CD14-positive monocyte (primary cell): ENCODE measurements at regions not wholly inside any gene's neighbourhood (a gene's known extent, or its start where the extent isn't known, plus 50 kb on each side); places are given as distances from the start of the nearest gene placed in this dataset.

Experiments used
- DNase-seq, 3 donors: peaks; one replicate each; pipeline ENCODE4 v3.0.0-alpha.2; 2011 to 2022
- H2AFZ ChIP-seq: 2 replicates; pipeline ENCODE4 v1.6.0; 2012; ENCODE audit warnings: mild to moderate bottlenecking, low read depth, low read length, inconsistent platforms; ENCODE audit not compliant: insufficient read depth, poor library complexity, severe bottlenecking
- H3K27ac ChIP-seq, 2 donors: 1 replicate in 1 of 2; 2 replicates in 1 of 2; pipeline ENCODE4 v1.5.1; 2012 to 2013; ENCODE audit warnings: low read length in 2 of 2, control low read depth in 1 of 2, inconsistent platforms in 1 of 2, low read depth in 1 of 2, mild to moderate bottlenecking in 1 of 2
- H3K27me3 ChIP-seq, 2 donors: one replicate each; pipeline versions ENCODE4 v1.6.0 to v1.6.1; 2011 to 2013; ENCODE audit warnings: low read length in 2 of 2; ENCODE audit not compliant: control insufficient read depth in 2 of 2, insufficient read depth in 2 of 2
- H3K36me3 ChIP-seq, 2 donors: replicated peaks in 1 of 2; 1 replicate in 1 of 2; 2 replicates in 1 of 2; pipeline versions ENCODE4 v1.5.1 to v1.6.1; 2012 to 2013; ENCODE audit warnings: low read length in 2 of 2, control low read depth in 1 of 2, inconsistent platforms in 1 of 2, mild to moderate bottlenecking in 1 of 2; ENCODE audit not compliant: insufficient read depth in 2 of 2, control insufficient read depth in 1 of 2
- H3K4me1 ChIP-seq, 2 donors: 1 replicate in 1 of 2; 2 replicates in 1 of 2; pipeline versions ENCODE4 v1.5.1 to v1.6.1; 2012 to 2013; ENCODE audit warnings: low read length in 2 of 2, control low read depth in 1 of 2, inconsistent platforms in 1 of 2, mild to moderate bottlenecking in 1 of 2, moderate library complexity in 1 of 2; ENCODE audit not compliant: insufficient read depth in 2 of 2, control insufficient read depth in 1 of 2
- H3K4me2 ChIP-seq: replicated peaks from 2 replicates; pipeline ENCODE3; 2012; ENCODE audit warnings: low read length, moderate library complexity, mild to moderate bottlenecking; ENCODE audit not compliant: poor library complexity, severe bottlenecking; ENCODE audit errors: extremely low read depth
- H3K4me3 ChIP-seq, 3 experiments: fragments of 200-600 bp in 1 of 3; sonication (generic) in 1 of 3; replicated peaks in 1 of 3; 1 replicate in 2 of 3; 2 replicates in 1 of 3; pipeline ENCODE4 v1.5.1; 2011 to 2013; ENCODE audit warnings: low read length in 3 of 3, mild to moderate bottlenecking in 3 of 3, control low read depth in 2 of 3, low read depth in 2 of 3, inconsistent platforms in 1 of 3, moderate library complexity in 1 of 3
- H3K79me2 ChIP-seq: 2 replicates; pipeline ENCODE4 v1.6.0; 2012; ENCODE audit warnings: mild to moderate bottlenecking, control low read depth, inconsistent platforms, low read length, moderate library complexity; ENCODE audit not compliant: insufficient read depth
- H3K9ac ChIP-seq: 2 replicates; pipeline ENCODE4 v1.6.0; 2017; ENCODE audit warnings: low read length, mild to moderate bottlenecking; ENCODE audit not compliant: insufficient read depth, poor library complexity, severe bottlenecking
- H3K9me3 ChIP-seq, 2 donors: replicated peaks in 1 of 2; 1 replicate in 1 of 2; 2 replicates in 1 of 2; pipeline versions ENCODE4 v1.5.1 to v1.6.1; 2012 to 2013; ENCODE audit warnings: low read length in 2 of 2, control low read depth in 1 of 2; ENCODE audit not compliant: control insufficient read depth in 1 of 2, insufficient read depth in 1 of 2
- H4K20me1 ChIP-seq: 2 replicates; pipeline ENCODE4 v1.6.0; 2012; ENCODE audit warnings: mild to moderate bottlenecking, low read length, control low read depth, moderate library complexity; ENCODE audit not compliant: insufficient read depth
- H3K27ac Mint-ChIP-seq, 7 donors: one replicate each; pipeline ENCODE4 v1.8.0; 2020; ENCODE audit warnings: mild to moderate bottlenecking in 7 of 7, mixed read lengths in 7 of 7, moderate library complexity in 6 of 7, inconsistent platforms in 2 of 7
- H3K27me3 Mint-ChIP-seq, 3 donors: one replicate each; pipeline ENCODE4 v1.8.0; 2021 to 2022; ENCODE audit warnings: low read depth in 3 of 3, mild to moderate bottlenecking in 3 of 3, mixed read lengths in 3 of 3, moderate library complexity in 3 of 3, inconsistent platforms in 1 of 3
- H3K36me3 Mint-ChIP-seq, 2 donors: one replicate each; pipeline ENCODE4 v1.8.0; 2020; ENCODE audit warnings: mixed read lengths in 2 of 2, inconsistent platforms in 1 of 2, mild to moderate bottlenecking in 1 of 2
- H3K4me1 Mint-ChIP-seq: one replicate; pipeline ENCODE4 v1.8.0; 2020; ENCODE audit warnings: mild to moderate bottlenecking, mixed read lengths
- H3K4me3 Mint-ChIP-seq, 2 donors: one replicate each; pipeline ENCODE4 v1.8.0; 2020; ENCODE audit warnings: mild to moderate bottlenecking in 2 of 2, mixed read lengths in 2 of 2, moderate library complexity in 1 of 2
- H3K9me3 Mint-ChIP-seq, 7 donors: one replicate each; pipeline ENCODE4 v1.8.0; 2020 to 2022; ENCODE audit warnings: mixed read lengths in 7 of 7, mild to moderate bottlenecking in 6 of 7, moderate library complexity in 6 of 7, inconsistent platforms in 2 of 7
- WGBS: methylation state at CpG from one replicate; pipeline ENCODE4 v1.1.5; 2013; ENCODE audit warnings: missing lambda C conversion rate; ENCODE audit not compliant: insufficient coverage; 5-methylcytosine and 5-hydroxymethylcytosine counted together
- intact Hi-C, 2 donors: fragments of 100-400 bp; cut with micrococcal nuclease; formaldehyde crosslinking; loops; one replicate each; pipeline versions ENCODE4 v1.15.0 to v1.15.1; 2023
- TF ChIP-seq, protein P1 (sequence below): fragments of 200-600 bp; IDR thresholded peaks from one replicate; pipeline ENCODE4 v1.8.0; 2022; ENCODE audit warnings: antibody characterized with exemption, mild to moderate bottlenecking

DNA sequence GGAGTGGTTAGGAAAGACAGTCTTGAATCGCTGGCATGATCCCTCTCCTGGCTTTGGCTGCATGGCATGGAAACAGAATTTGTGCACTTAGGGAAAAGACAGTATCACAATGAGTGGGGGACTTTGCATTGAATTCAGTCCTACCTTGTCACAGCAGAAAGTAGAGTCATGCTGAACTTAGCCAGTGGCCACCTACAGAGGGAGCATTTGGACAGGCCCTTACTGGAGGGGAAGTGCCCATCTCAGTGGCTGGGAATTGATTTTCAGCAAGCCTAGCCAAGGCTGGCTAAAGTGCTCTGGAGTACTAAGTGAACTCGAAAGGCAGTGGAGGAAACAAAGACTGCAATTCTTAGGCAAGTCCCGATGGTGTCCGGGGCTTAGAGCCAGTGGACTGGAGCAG lies 364.3 kb upstream of the TOM1L1 start:
- Mint-ChIP-seq H3K4me3 (no peak overlapping the region), H3K4me1 (no peaks in the 10 kb centered on the region), H3K9me3 (peaks cover 2 to 17% (median 7%) of the 10 kb centered on the region in 7 donors), H3K27me3 (no peaks in the 10 kb centered on the region), H3K36me3 (no peaks in the 10 kb centered on the region), H3K27ac (peak overlapping the region in 1 of 7 donors; percentile 26)
- Histone ChIP-seq H3K9ac (no peak overlapping the region), H3K27me3 (no peaks in the 10 kb centered on the region), H3K36me3 (no peaks in the 10 kb centered on the region), H3K4me1 (no peaks in the 10 kb centered on the region), H3K79me2 (no peaks in the 10 kb centered on the region), H3K27ac (no peak overlapping the region), H3K4me2 (no peak overlapping the region), H3K9me3 (peaks cover 16 to 28% of the 10 kb centered on the region in 2 donors), H4K20me1 (no peaks in the 10 kb centered on the region), H2AFZ (no peak overlapping the region), H3K4me3 (no peak overlapping the region)
- no peak for DNase-seq
- 94% methylated on average over 2 of the region's 4 CpGs for WGBS
- TF ChIP-seq, protein P1, sequence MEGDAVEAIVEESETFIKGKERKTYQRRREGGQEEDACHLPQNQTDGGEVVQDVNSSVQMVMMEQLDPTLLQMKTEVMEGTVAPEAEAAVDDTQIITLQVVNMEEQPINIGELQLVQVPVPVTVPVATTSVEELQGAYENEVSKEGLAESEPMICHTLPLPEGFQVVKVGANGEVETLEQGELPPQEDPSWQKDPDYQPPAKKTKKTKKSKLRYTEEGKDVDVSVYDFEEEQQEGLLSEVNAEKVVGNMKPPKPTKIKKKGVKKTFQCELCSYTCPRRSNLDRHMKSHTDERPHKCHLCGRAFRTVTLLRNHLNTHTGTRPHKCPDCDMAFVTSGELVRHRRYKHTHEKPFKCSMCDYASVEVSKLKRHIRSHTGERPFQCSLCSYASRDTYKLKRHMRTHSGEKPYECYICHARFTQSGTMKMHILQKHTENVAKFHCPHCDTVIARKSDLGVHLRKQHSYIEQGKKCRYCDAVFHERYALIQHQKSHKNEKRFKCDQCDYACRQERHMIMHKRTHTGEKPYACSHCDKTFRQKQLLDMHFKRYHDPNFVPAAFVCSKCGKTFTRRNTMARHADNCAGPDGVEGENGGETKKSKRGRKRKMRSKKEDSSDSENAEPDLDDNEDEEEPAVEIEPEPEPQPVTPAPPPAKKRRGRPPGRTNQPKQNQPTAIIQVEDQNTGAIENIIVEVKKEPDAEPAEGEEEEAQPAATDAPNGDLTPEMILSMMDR: no peak
- intact Hi-C loops: no loop called here

DNA sequence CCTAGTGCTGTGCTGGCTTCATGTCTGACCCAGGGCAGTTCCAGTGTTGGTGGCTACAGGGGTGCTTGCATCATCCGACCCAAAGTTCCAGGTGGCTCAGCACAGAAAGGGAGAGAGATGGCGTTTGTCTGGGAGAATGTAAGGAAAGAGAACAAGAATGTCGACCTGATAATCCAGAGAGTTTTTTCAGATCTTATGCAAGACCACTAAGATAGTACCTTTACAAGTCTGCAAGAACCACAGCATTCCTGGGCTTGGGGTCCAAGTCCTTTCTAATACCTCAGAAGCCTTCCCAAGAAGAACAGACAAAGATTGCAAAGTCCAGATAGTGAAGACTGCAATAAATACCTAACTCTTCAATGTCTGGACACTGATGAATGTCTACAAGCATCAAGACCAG lies 363.0 kb upstream of the TOM1L1 start:
- H3K27ac ChIP-seq: no peak overlapping the region
- H3K79me2 ChIP-seq: no peaks in the 10 kb centered on the region
- DNase-seq: no peak
- H3K36me3 ChIP-seq: no peaks in the 10 kb centered on the region
- H4K20me1 ChIP-seq: no peaks in the 10 kb centered on the region
- Mint-ChIP-seq H3K4me1 (no peaks in the 10 kb centered on the region), H3K27me3 (no peaks in the 10 kb centered on the region), H3K36me3 (no peaks in the 10 kb centered on the region), H3K9me3 (peaks cover 2 to 17% (median 7%) of the 10 kb centered on the region in 7 donors), H3K27ac (no peak overlapping the region), H3K4me3 (no peak overlapping the region)
- H3K4me2 ChIP-seq: no peak overlapping the region
- no peak overlapping the region for H3K9ac ChIP-seq
- no peak overlapping the region for H3K4me3 ChIP-seq
- 77% methylated on average over 2 of the region's 3 CpGs for WGBS
- H3K9me3 ChIP-seq: peaks cover 16 to 28% of the 10 kb centered on the region in 2 donors
- no peaks in the 10 kb centered on the region for H3K4me1 ChIP-seq
- H3K27me3 ChIP-seq: no peaks in the 10 kb centered on the region
- TF ChIP-seq, protein P1: no peak
- intact Hi-C loops: no loop called here
- H2AFZ ChIP-seq: no peak overlapping the region
